Natural killer cell (primary cell): ENCODE measurements at regions not wholly inside any gene's neighbourhood (a gene's known extent, or its start where the extent isn't known, plus 50 kb on each side); places are given as distances from the start of the nearest gene placed in this dataset.

Experiments used
- ATAC-seq, 3 donors: fragments of 150-1000 bp in 2 of 3; fragments of 200-7000 bp in 1 of 3; cut with Tn5 transposase; 1 replicate in 1 of 3; 2 replicates in 2 of 3; pipeline ENCODE4 v1.10.0; 2021; ENCODE audit warnings: mild to moderate bottlenecking in 2 of 3, moderate library complexity in 2 of 3
- DNase-seq, 2 donors: peaks; one replicate each; pipeline versions ENCODE4 v3.0.0 to v3.0.0-alpha.2; 2013 to 2021; ENCODE audit warnings: mixed read lengths in 1 of 2
- H3K27ac ChIP-seq: one replicate; pipeline ENCODE4 v1.5.1; 2013; ENCODE audit warnings: mild to moderate bottlenecking, low read length
- H3K27me3 ChIP-seq: one replicate; pipeline ENCODE4 v1.6.1; 2013; ENCODE audit warnings: low read length; ENCODE audit not compliant: control insufficient read depth, insufficient read depth
- H3K36me3 ChIP-seq: one replicate; pipeline ENCODE4 v1.6.1; 2013; ENCODE audit warnings: low read length; ENCODE audit not compliant: control insufficient read depth, insufficient read depth
- H3K4me1 ChIP-seq: one replicate; pipeline ENCODE4 v1.6.1; 2013; ENCODE audit warnings: low read length; ENCODE audit not compliant: control insufficient read depth, insufficient read depth
- H3K4me3 ChIP-seq: one replicate; pipeline ENCODE4 v1.5.1; 2013; ENCODE audit warnings: low read length
- H3K9me3 ChIP-seq: one replicate; pipeline ENCODE4 v1.6.1; 2013; ENCODE audit warnings: low read length; ENCODE audit not compliant: control insufficient read depth, insufficient read depth
- H3K27ac Mint-ChIP-seq, 2 donors: one replicate each; pipeline ENCODE4 v1.8.0; 2022; ENCODE audit warnings: mild to moderate bottlenecking in 2 of 2, mixed read lengths in 2 of 2, moderate library complexity in 1 of 2
- H3K27me3 Mint-ChIP-seq, 2 donors: one replicate each; pipeline ENCODE4 v1.8.0; 2022; ENCODE audit warnings: low read depth in 2 of 2, mixed read lengths in 2 of 2
- H3K36me3 Mint-ChIP-seq: one replicate; pipeline ENCODE4 v1.8.0; 2022; ENCODE audit warnings: mixed read lengths
- H3K4me1 Mint-ChIP-seq, 2 donors: one replicate each; pipeline ENCODE4 v1.8.0; 2022; ENCODE audit warnings: mixed read lengths in 2 of 2
- H3K4me3 Mint-ChIP-seq: one replicate; pipeline ENCODE4 v1.8.0; 2022; ENCODE audit warnings: mild to moderate bottlenecking, moderate library complexity, mixed read lengths
- H3K9me3 Mint-ChIP-seq, 2 donors: one replicate each; pipeline ENCODE4 v1.8.0; 2022; ENCODE audit warnings: mixed read lengths in 2 of 2
- CTCF ChIP-seq: fragments of 200-600 bp; IDR thresholded peaks from one replicate; pipeline ENCODE4 v1.8.0; 2022; ENCODE audit warnings: antibody characterized with exemption
- WGBS: methylation state at CpG from one replicate; pipeline ENCODE4 v1.1.7; 2013; ENCODE audit warnings: missing lambda C conversion rate; ENCODE audit not compliant: insufficient coverage; 5-methylcytosine and 5-hydroxymethylcytosine counted together
- intact Hi-C: fragments of 100-400 bp; cut with micrococcal nuclease; formaldehyde crosslinking; loops from one replicate; pipeline ENCODE4 v1.14.2; 2022

DNA sequence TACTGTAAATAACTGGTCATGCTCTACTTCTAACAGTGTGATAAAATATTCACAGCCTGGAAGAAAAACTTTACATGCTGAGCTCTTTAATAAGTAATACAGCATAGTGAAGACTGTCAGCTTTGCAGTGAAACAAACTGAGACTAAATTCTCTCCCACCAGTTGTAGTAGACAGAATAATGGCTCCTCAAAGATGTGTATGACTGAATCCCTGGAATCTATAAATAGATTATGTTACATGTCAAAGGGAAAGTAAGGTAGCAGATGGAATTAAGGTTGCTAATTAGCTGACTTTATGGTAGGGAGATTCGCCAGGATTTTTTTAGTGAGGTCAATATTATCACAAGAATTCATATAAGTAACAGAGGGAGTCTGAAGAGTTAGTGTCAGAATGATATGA, 609.5 kb upstream of the VRK2 start:
- no peaks in the 10 kb centered on the region for H3K4me1 Mint-ChIP-seq
- H3K27ac Mint-ChIP-seq: no peak overlapping the region
- no peak for ATAC-seq
- no peaks in the 10 kb centered on the region for H3K9me3 ChIP-seq
- no peaks in the 10 kb centered on the region for H3K27me3 ChIP-seq
- H3K27ac ChIP-seq: no peak overlapping the region
- no peaks in the 10 kb centered on the region for H3K4me1 ChIP-seq
- intact Hi-C loops: no loop called here
- H3K27me3 Mint-ChIP-seq: no peaks in the 10 kb centered on the region
- H3K36me3 Mint-ChIP-seq: no peaks in the 10 kb centered on the region
- TF ChIP-seq CTCF: no peak
- no peak overlapping the region for H3K4me3 ChIP-seq
- H3K9me3 Mint-ChIP-seq: peaks cover 7 to 17% of the 10 kb centered on the region in 2 donors
- WGBS: no CpG with 5 or more reads among the region's 1 CpG
- no peak overlapping the region for H3K4me3 Mint-ChIP-seq
- DNase-seq: no peak
- H3K36me3 ChIP-seq: no peaks in the 10 kb centered on the region

GRCh38 chr2:57440437-57440836, 606.2 kb upstream of the VRK2 start:
- no peaks in the 10 kb centered on the region for H3K27me3 Mint-ChIP-seq
- H3K27me3 ChIP-seq: no peaks in the 10 kb centered on the region
- peaks cover 10 to 17% of the 10 kb centered on the region in 2 donors for H3K9me3 Mint-ChIP-seq
- no peak overlapping the region for H3K4me3 ChIP-seq
- no peak for ATAC-seq
- no peak for DNase-seq
- intact Hi-C loops: no loop called here
- TF ChIP-seq CTCF: no peak
- no CpG with 5 or more reads among the region's 1 CpG for WGBS
- no peak overlapping the region for H3K27ac Mint-ChIP-seq
- no peak overlapping the region for H3K4me3 Mint-ChIP-seq
- H3K36me3 Mint-ChIP-seq: no peaks in the 10 kb centered on the region
- H3K36me3 ChIP-seq: no peaks in the 10 kb centered on the region
- H3K4me1 Mint-ChIP-seq: no peaks in the 10 kb centered on the region
- no peaks in the 10 kb centered on the region for H3K4me1 ChIP-seq
- H3K27ac ChIP-seq: no peak overlapping the region
- peaks cover 2% of the 10 kb centered on the region for H3K9me3 ChIP-seq

GRCh38 chr2:57443086-57443485, 603.5 kb upstream of the VRK2 start:
- DNase-seq: no peak
- H3K4me1 Mint-ChIP-seq: no peaks in the 10 kb centered on the region
- no peak overlapping the region for H3K27ac Mint-ChIP-seq
- H3K36me3 Mint-ChIP-seq: no peaks in the 10 kb centered on the region
- Histone ChIP-seq H3K4me1 (no peaks in the 10 kb centered on the region), H3K36me3 (no peaks in the 10 kb centered on the region), H3K27me3 (no peaks in the 10 kb centered on the region), H3K27ac (no peak overlapping the region), H3K4me3 (no peak overlapping the region), H3K9me3 (peaks cover 2% of the 10 kb centered on the region)
- H3K9me3 Mint-ChIP-seq: peaks cover 4 to 5% of the 10 kb centered on the region in 2 donors
- WGBS: 87% methylated on average over 2 of the region's 2 CpGs
- H3K27me3 Mint-ChIP-seq: no peaks in the 10 kb centered on the region
- intact Hi-C loops: no loop called here
- no peak for TF ChIP-seq CTCF
- no peak overlapping the region for H3K4me3 Mint-ChIP-seq
- no peak for ATAC-seq

- Histone ChIP-seq H3K4me3 (no peak overlapping the region), H3K36me3 (no peaks in the 10 kb centered on the region), H3K27me3 (no peaks in the 10 kb centered on the region), H3K4me1 (no peaks in the 10 kb centered on the region), H3K9me3 (peaks cover 2% of the 10 kb centered on the region), H3K27ac (no peak overlapping the region)
- Mint-ChIP-seq H3K4me1 (no peaks in the 10 kb centered on the region), H3K9me3 (peaks cover 4 to 5% of the 10 kb centered on the region in 2 donors), H3K4me3 (no peak overlapping the region), H3K27me3 (no peaks in the 10 kb centered on the region), H3K36me3 (no peaks in the 10 kb centered on the region), H3K27ac (no peak overlapping the region)
- TF ChIP-seq CTCF: no peak
- intact Hi-C loops: no loop called here
- DNase-seq: no peak
- no peak for ATAC-seq
- WGBS: 83% methylated on average over 3 of the region's 5 CpGs
Observed at GRCh38 chr2:57443973-57444521, 602.6 kb upstream of the VRK2 start.
